GM18520 (cell line): ENCODE measurements at regions not wholly inside any gene's neighbourhood (a gene's known extent, or its start where the extent isn't known, plus 50 kb on each side); places are given as distances from the start of the nearest gene placed in this dataset.

Experiments used
- ATAC-seq: cut with Tn5 transposase; IDR thresholded peaks from one replicate; pipeline ENCODE4 v1.9.1; 2021; ENCODE audit not compliant: unreplicated experiment

DNA sequence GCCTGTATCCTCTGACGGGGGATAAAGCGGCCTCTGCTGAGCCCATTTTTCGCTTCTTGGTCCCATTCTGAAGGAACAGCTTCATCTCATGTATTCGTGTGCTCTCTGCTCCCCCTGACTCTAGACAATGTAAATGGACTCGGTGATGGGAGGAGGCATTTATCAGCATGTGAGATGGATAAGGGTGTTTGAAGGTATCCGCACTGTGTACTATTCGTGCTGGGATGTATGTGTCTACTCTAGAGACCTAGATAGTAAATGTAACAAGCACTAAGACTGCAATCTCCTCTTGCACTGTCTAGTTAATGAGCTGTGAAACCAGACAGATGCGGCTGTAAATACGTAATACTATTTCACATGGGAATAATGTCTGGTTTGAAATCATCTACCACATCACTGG, 134.6 kb upstream of the ARGLU1 start:
- no peak for ATAC-seq

DNA sequence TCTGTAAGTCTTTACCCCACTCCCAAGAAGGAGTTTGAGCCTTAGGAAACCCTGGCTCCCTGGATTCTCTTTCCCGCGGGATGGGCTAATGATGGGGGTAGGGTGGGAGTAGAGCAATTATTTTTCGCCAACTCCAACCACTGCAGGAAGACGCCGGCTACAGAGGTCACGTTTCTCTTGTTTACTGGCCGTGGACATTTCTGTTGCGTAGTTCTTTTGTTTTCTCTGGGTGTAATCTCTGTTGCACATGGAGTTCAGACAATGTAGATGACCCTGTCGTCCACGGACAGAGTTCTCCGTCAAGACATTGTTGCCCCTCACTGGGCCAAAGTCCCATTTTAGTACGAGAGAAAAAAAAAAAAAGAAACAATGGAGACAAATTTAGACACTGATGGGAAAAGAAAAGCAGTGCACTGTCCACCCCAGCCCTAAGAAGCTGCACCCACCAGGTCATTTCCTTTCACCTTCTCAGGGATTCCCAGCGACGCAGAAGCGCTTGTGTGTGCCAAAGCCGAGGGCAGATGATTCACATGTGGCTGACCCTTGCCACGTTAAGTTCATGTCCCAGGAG, 133.9 kb upstream of the ARGLU1 start:
- no peak for ATAC-seq

DNA sequence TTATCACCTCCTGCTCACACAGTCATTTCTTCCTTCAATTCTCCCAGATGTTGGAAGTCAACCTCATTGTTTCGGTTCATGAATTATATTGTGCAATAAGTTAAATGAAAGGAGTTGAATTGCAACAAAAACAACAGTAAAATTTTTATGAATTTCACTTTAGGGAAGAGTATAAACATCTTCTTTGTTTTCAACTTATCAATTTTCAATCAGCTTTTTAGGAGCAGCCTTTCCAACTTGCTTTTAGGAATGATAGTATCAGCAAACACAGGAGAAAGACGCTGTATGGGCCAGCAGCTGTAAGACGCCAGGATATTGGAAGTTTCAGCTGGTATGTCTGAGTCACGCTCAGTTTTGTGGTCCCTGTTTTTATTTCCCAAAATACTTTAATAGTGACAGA, 132.5 kb upstream of the ARGLU1 start:
- no peak for ATAC-seq

DNA sequence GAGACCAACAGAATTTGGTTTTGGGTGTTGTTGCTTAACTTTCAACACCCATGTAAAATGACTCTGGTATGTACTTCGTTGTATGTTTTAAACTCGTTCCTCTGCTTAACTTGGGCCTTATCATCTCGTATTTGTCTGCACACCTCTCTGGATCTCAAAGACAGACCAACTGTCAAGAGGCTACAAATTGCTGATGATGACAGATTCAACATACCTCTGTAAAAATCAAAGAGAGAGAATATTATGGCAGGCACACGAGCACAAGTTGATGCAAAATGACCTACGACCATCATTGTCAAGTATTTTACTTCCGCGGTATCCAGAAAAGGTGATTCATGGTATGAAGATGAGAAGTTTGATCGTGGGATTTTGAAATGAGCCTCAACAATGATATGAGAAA, 132.1 kb upstream of the ARGLU1 start:
- no peak for ATAC-seq

DNA sequence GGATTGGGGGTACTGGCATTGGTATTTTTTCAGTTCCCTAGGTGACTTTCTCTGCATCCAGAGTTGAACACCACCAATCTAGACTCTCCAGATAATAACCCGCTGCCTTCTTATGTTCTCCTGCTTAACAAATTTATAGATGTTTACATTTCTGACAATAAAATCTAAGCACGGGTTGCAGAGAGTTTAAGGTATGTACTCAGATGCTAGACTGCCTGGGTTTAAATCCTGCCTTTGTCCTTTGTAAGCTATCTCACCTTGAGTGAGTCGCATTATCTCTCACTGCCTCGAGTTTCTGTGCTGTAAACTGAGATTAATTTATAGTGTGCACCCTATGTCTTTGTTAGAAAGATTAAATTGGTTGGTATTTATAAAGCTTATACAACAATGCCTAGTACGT, 131.4 kb upstream of the ARGLU1 start:
- no peak for ATAC-seq

DNA sequence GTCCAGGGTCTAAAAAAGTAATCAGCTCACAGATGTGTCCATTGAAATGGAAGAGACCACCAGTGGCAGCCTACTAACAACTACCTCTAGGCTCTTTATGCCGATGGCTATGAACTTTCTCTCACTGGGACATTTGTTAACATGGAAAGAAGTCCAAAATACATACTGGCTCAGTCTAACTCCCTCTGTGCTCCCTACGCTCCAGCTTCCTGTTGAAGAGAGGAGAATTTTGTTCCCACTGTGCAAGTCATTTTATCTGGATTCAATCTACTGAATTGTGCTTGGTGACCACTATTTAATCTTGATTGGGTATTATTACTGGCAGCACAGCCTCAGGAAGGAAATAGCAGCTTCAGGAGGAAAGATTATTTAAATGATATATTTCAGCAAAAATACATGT, 128.8 kb upstream of the ARGLU1 start:
- no peak for ATAC-seq

DNA sequence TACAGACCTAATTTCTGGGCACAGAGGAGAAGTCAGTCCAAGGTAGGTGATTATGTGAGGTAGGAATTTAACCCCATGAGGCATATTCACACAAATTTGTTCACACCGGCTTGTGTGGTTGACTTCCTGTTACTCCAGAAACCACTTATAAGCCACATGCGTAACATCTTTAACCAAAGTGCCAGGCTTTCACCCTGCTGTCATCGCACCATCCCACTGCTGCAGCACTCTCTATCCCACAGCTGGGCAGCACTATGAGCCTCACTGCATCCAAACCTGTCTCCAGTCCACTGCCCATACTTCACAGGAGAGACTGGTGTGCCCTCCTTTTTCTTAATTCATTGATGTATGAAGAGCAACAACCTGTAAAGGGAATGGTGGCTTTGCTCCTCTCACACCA, 128.2 kb upstream of the ARGLU1 start:
- ATAC-seq = no peak

DNA sequence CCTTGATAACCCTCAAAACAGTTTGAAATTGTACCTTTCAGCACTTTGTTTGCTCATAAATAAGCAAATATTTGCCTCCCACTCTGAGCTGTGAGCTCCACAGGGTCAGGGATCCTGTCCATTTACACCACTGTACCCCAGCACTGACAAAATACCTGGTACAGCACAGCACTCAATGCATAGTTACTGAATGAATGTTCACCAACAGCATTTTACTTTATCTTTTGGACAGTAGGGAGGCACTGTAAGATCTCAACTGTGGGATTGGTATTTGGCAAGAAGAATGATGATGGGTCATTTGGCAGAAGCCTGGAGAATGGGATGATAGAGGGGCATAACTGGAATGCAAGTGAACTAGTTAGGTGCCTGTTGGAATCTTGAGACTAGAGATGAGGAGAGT, 127.2 kb upstream of the ARGLU1 start:
- no peak for ATAC-seq

DNA sequence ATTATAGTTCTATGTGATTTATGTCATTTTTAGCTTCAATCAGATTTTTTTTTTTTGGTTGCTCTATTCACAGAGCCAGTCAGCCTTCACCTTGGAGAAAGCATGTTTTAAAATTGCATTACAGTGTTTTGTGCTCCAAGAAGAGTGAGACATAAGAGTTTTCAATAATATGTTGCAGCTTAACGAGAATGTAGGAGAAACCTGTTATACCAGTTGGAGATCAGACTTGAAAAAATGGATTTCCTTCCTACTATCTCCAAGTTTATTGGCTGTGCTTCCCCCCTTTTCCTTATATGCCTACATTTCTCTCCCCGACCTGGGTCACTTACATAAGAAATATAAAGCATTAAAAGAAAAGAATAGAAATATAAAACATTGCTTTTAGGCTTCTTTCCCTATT, 123.9 kb upstream of the ARGLU1 start:
- no peak for ATAC-seq

DNA sequence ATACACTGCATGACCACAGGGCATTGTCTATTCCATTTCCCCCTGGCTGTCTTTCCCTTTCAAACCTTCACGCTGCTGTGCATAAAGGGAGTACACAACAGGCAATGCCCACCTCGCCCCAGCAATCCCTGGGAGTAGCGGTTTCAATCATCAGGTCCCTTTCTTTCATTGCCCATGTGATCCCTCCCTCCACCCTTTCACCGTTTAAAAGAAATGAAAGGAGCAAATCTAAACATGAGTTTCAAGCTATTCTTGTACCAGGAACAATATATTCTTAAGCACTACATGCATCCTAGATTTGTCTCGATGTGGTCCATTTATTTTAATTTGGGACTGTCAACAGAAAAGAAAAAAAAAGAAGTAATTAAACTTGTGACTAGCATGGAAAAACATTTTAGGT, 123.4 kb upstream of the ARGLU1 start:
- no peak for ATAC-seq

DNA sequence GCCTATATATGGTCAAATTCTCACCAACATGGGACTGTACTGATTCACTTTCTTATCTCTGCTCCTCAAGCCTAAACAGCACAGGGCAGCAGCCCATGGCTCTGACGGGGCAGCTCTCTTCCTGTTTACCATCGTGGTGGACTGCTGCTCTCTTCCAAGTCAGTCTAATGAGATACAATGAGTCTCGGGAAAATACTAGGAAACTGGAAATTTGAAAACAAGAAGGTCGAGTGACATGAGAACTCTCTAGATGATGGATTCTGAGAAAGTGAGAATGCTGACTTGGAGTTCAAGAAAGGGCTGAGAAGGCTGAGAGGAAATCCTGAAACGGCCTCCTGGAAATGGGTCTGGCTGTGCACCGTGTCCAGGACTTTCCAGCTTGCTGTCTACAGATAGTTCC, 122.8 kb upstream of the ARGLU1 start:
- no peak for ATAC-seq

DNA sequence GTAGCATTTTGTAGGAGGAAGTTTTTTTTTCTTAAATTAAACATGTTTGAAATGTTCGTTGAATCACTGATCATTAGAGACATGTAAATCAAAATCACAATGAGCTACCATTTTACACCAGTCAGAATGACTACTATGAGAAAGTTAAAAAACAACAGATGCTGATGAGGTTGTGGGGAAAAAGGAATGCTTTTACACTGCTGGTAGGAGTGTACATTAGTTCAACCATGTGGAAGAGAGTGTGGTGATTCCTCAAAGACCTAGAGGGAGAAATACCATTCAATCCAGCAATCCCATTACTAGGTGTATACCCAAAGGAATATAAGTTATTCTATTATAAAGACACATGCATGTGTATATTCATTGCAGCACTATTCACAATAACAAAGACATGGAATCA, 122.0 kb upstream of the ARGLU1 start:
- no peak for ATAC-seq

DNA sequence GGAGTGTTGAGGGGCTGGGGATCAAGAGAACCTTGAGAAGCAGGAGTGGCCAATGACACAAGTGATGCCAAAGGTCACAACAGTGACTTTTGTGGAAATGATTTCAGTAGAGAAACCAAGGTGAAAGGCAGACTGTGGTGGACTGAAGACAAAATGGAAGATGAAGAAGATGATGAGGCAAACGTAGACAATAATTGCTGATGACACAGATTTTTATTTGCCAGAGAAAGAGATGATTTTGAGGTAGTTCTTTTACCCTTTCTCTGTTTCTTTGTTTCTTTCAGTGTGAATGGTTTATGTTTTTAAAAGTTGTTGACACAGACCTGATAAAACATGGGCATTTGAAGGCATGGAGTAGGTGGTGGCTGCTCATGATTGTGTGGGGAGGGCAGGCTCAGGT, 121.0 kb upstream of the ARGLU1 start:
- no peak for ATAC-seq

DNA sequence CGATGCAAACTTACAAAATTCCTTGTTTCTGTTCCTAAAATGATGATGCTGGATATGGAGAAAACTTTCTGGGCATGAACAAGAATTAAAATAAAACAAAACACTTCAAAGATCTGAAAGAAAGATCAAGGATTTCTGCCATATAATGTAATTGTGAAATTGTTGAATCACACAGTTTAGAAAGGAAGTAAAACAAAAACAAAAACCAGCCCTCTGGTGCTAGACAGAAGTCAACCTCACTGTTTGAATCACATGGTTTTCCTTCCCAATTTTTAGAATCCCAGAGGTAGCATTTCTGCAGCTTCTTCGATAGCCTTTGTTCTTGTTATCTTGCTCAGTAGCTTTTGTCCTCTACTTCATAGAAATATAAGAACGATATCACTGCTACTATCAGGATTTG, 118.2 kb upstream of the ARGLU1 start:
- no peak for ATAC-seq

DNA sequence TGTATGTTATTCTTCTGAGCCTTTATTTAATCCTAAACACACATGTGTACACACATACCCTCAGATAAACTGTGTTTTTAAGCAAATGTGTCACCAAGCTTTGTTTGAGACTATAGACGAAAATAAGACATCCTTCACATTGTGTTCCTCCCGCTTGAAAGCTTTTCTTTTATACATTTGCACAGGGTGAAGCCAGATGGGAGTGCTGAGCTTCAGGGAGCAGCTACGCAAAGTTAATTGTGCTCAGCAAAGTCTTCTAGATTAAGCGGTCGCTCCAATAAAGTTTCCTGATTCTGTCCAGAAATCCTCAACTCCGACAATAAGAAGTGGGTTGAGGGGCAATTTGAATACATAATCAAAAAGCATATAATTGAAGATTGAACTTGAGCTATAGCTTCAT, 117.2 kb upstream of the ARGLU1 start:
- no peak for ATAC-seq

DNA sequence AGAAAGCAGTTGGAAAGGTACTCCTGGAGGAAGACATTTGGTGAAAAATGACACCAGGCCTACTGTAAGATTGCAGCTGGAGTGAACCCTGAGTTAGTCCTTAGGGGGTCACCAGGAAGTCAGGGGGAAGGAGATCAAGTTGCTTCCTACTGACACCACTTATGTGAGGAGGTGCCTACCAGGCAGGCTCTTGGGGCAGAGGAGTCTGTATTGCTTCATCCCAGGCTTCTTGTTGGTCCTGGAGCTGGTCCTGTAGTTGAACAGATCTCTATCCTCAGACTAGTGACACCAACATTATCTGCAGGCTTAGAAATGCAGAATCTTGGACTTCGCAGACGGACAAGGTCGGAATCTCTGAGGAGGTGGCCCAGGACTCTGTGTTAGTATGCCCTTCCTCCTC, 116.0 kb upstream of the ARGLU1 start:
- ATAC-seq = no peak

DNA sequence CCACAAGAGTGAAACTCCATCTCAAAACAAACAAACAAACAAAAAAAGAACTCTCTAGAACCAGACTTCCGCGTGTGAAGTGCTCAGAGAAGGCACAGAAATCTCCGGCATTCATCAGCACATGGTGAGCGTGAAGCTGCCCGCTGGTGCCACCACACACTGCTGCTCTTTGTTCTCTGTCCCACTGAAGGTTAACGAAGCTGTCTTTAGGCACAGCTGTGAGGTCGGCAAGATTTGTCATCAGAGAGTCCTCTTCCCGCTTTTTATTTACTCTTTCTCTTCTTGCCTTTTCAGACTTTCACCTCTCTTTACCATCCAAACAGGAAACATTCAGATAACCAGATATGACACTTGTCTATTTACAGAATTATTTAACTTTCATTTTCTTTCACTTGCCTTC, 115.2 kb upstream of the ARGLU1 start:
- no peak for ATAC-seq

DNA sequence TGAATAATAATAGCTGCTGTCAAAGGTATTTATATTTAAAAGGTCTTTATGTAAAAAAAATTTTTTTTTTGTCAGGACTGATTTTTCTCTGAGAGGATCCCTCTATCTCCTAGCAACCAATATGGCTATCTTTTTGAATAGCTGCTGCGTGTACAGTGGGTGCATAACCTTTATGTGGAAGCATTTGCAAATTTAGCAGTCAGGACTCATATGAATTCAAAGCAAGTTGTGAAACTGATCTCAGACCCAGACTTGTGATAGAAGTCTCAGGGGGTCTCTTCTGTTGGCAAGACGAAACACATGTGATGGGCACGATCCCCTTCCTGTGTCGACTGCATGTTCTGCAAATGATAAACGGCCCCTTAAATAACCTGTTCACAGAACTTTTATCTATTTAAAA, 114.1 kb upstream of the ARGLU1 start:
- ATAC-seq = no peak

DNA sequence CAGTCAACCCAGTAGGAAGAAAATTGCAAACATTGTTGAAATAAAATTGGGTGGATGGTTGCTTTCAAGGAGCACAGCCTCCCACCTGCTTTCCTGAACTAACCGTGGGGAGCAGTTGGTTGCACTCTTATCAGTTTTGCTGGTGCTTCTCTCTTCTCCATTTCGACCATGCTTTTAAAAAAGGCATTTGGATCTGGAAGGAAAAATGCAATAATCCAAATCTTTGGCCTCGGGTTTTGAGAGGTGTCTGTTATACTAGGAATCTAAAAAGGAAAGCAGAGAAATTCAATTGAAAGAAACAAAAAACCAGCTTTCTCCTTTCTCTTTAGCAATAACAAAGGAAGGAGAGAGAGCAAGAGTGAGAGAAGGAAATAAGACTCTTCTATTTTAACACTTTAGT, 113.6 kb upstream of the ARGLU1 start:
- ATAC-seq = no peak

DNA sequence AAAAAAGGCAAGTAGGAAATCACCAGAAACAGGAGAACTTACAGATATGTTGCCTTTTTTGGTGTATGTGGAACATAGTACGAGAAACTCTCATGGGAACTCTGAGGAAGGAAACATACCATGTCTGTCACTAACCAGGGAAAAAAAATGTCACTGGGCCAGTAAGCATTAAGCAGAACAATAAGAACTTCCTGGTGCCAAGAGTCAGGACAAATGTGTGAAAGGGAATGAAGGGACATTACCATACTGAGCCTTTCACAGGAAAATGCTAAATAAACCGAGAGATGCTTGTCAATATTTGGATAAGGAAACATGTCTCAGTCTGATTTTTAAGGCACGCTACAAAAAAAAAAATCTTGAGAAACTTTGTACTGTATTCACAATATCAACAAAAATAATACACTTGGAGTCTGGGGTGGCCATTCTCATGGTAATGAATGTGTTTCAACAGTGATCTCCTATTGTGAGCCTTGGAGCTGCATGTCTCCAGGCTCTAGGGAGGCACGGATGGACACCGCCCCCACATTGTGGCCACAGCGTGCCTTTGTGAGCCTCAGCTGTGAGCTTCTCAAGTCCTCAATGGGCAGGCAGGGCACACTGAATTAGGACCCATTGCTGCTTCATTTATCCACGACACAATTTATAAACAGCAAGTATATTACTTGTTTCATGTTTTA, 113.0 kb upstream of the ARGLU1 start:
- ATAC-seq = no peak

DNA sequence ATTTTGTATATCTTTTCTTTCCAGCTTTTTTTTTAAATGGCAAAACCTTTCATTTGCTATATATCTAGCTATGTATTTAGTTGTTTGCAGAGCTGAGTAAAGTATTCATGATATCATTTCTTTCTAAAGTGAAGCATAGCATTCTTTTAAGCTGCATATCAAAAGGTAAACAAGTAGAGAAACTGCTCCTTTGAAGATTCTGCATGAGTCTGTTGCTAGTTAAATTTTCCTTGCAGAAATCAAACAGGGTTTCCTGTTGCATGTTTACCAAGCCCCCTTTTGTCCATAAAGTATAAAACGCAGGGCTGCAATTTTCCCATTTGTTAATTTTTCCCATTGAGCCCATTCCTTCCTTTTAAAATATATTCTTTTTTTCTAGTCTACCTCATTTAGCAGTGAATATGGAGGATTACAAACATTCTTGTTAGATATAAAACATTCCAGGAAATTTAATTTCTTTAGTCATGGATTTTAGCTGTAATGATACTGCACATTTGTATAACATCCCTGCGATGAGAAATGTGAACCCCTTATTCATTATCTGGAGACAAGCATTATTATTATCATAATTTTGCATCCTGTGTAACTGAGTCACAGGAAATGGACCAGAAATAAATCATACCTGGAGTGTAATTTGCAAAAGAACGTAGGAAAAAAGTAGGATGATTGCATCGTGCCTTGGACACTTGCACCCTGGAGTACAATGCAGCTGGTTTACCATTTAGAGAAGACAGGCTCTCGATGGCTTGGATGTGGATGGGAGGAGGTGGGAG, 110.9 kb upstream of the ARGLU1 start:
- no peak for ATAC-seq

DNA sequence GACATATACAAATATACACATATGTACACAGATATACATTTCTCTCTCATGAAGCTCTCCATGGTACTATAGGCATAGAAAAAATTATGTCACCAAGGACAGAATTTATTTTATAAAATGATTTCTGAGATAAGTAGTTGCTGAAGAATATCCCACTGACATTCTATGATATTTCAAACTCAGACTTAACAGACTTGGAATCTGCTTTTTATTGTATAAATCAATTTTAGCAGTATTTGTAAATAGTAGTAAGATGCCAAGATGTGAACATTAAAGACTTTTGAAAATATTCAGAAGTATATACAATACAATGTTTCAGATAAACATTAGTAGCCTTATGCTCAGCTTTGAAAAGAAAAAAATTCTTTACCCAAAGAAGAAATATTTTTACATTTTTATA, 107.4 kb upstream of the ARGLU1 start:
- no peak for ATAC-seq
